SK-N-SH (cell line): ENCODE measurements at regions not wholly inside any gene's neighbourhood (a gene's known extent, or its start where the extent isn't known, plus 50 kb on each side); places are given as distances from the start of the nearest gene placed in this dataset.

Source experiments
- CTCF ChIA-PET: fragments of 300-600, 350-600 bp; formaldehyde crosslinking; extraction: SDS; loops from one replicate; lab custom pipeline; 2021; lab: Yijun Ruan, JAX
- POLR2A ChIA-PET: fragments of 350-600 bp; sonication (Branson Sonifier 250); formaldehyde crosslinking; extraction: SDS; loops from one replicate; lab custom pipeline; 2020; ENCODE audit warnings: antibody characterized with exemption, inconsistent platforms; lab: Yijun Ruan, JAX
- DNase-seq: peaks from one replicate; pipeline ENCODE4 v3.0.0; 2012
- H2AFZ ChIP-seq: fragments of 200-600 bp; sonication (generic); 2 replicates; pipeline ENCODE4 v1.8.1; 2016; ENCODE audit warnings: antibody characterized with exemption, mild to moderate bottlenecking, low read depth
- H3F3A ChIP-seq: fragments of 200-600 bp; sonication (generic); replicated peaks from 2 replicates; pipeline ENCODE3; 2016; ENCODE audit warnings: antibody characterized with exemption, mild to moderate bottlenecking; ENCODE audit not compliant: insufficient read depth
- H3K27ac ChIP-seq, 2 experiments: fragments of 200-500 bp in 1 of 2; fragments of 200-600 bp in 1 of 2; sonication (Bioruptor generic) in 1 of 2; sonication (generic), shearing (Covaris generic) in 1 of 2; 2 replicates each; pipeline versions ENCODE4 v1.5.1 to v1.6.1; 2014 to 2016; ENCODE audit warnings: low read depth in 2 of 2, inconsistent platforms in 1 of 2, low read length in 1 of 2, mild to moderate bottlenecking in 1 of 2, mixed read lengths in 1 of 2
- H3K27me3 ChIP-seq: fragments of 200-600 bp; sonication (generic), shearing (Covaris generic); 2 replicates; pipeline ENCODE4 v1.6.1; 2016; ENCODE audit warnings: mixed run types; ENCODE audit not compliant: insufficient read depth
- H3K36me3 ChIP-seq, 2 experiments: fragments of 200-500 bp in 1 of 2; fragments of 200-600 bp in 1 of 2; sonication (Bioruptor generic) in 1 of 2; sonication (generic) in 1 of 2; replicated peaks in 1 of 2; 2 replicates each; pipeline versions ENCODE3 to v1.5.1; 2014 to 2016; ENCODE audit warnings: low read length in 1 of 2, mild to moderate bottlenecking in 1 of 2; ENCODE audit not compliant: insufficient read depth in 2 of 2, control insufficient read depth in 1 of 2
- H3K4me1 ChIP-seq, 2 experiments: fragments of 200-500 bp in 1 of 2; fragments of 200-600 bp in 1 of 2; sonication (Bioruptor generic) in 1 of 2; sonication (generic), shearing (Covaris generic) in 1 of 2; 2 replicates each; pipeline versions ENCODE4 v1.5.1 to v1.6.1; 2014 to 2016; ENCODE audit warnings: low read depth in 1 of 2, low read length in 1 of 2, mixed run types in 1 of 2; ENCODE audit not compliant: insufficient read depth in 2 of 2, control insufficient read depth in 1 of 2
- H3K4me2 ChIP-seq: fragments of 200-600 bp; sonication (generic), shearing (Covaris generic); 2 replicates; pipeline ENCODE4 v1.6.1; 2017; ENCODE audit warnings: mixed run types
- H3K4me3 ChIP-seq, 2 experiments: fragments of 200-500 bp in 1 of 2; fragments of 200-600 bp in 1 of 2; sonication (Bioruptor generic) in 1 of 2; sonication (generic), shearing (Covaris generic) in 1 of 2; 2 replicates each; pipeline versions ENCODE4 v1.5.1 to v1.8.1; 2014 to 2016; ENCODE audit warnings: low read depth in 2 of 2, inconsistent platforms in 1 of 2, low read length in 1 of 2, mild to moderate bottlenecking in 1 of 2, mixed read lengths in 1 of 2, moderate library complexity in 1 of 2
- H3K79me2 ChIP-seq: fragments of 200-600 bp; sonication (generic); 2 replicates; pipeline ENCODE4 v1.8.1; 2017; ENCODE audit warnings: mild to moderate bottlenecking; ENCODE audit not compliant: insufficient read depth
- H3K9ac ChIP-seq: fragments of 200-600 bp; sonication (generic); 2 replicates; pipeline ENCODE4 v1.6.1; 2017; ENCODE audit warnings: mixed run types
- H3K9me2 ChIP-seq: fragments of 200-600 bp; sonication (generic); 2 replicates; pipeline ENCODE4 v1.6.1; 2017; ENCODE audit warnings: mixed run types
- H3K9me3 ChIP-seq: fragments of 200-600 bp; sonication (generic); 2 replicates; pipeline ENCODE4 v1.6.1; 2017; ENCODE audit warnings: mixed run types, mild to moderate bottlenecking, moderate library complexity
- H4K20me1 ChIP-seq: fragments of 200-600 bp; sonication (generic); 2 replicates; pipeline ENCODE4 v1.6.1; 2017; ENCODE audit warnings: mild to moderate bottlenecking, mixed run types; ENCODE audit not compliant: insufficient read depth
- EZH2phosphoT487 ChIP-seq: fragments of 200-600 bp; sonication (generic); IDR thresholded peaks from 2 replicates; pipeline ENCODE4 v1.6.1; 2017; ENCODE audit warnings: low read depth, mixed run types, mild to moderate bottlenecking, antibody characterized with exemption, moderate library complexity, borderline replicate concordance
- FOSL2 ChIP-seq: IDR thresholded peaks from 2 replicates; pipeline ENCODE4 v1.4.0; 2012; ENCODE audit warnings: low read depth, mild to moderate bottlenecking, moderate library complexity, borderline replicate concordance
- FOXJ3 ChIP-seq: sonication (generic); formaldehyde crosslinking; IDR thresholded peaks from 2 replicates; pipeline ENCODE4 v1.5.1; 2020; ENCODE audit warnings: mild to moderate bottlenecking, missing genetic modification reagents
- FOXM1 ChIP-seq: IDR thresholded peaks from 2 replicates; pipeline ENCODE4 v1.4.0; 2012; ENCODE audit warnings: low read depth, mild to moderate bottlenecking
- GABPA ChIP-seq: IDR thresholded peaks from 2 replicates; pipeline ENCODE4 v1.4.0; 2012; ENCODE audit warnings: low read depth, mild to moderate bottlenecking
- GATA2 ChIP-seq: sonication (generic); formaldehyde crosslinking; IDR thresholded peaks from 2 replicates; pipeline ENCODE4 v1.5.0; 2020; ENCODE audit warnings: mild to moderate bottlenecking, missing genetic modification reagents
- MXI1 ChIP-seq: IDR thresholded peaks from 2 replicates; pipeline ENCODE4 v1.6.1; 2012; ENCODE audit warnings: mild to moderate bottlenecking, low read depth, low read length, improper control_type of control experiment
- NFIC ChIP-seq: IDR thresholded peaks from 2 replicates; pipeline ENCODE4 v1.4.0; 2012; ENCODE audit warnings: borderline replicate concordance
- REST ChIP-seq: IDR thresholded peaks from 2 replicates; pipeline ENCODE4 v1.6.1; 2012; ENCODE audit warnings: mild to moderate bottlenecking, low read depth, low read length, moderate library complexity
- RFX5 ChIP-seq: IDR thresholded peaks from 2 replicates; pipeline ENCODE4 v1.6.1; 2012; ENCODE audit warnings: mild to moderate bottlenecking, improper control_type of control experiment, low read length
- TAF1 ChIP-seq: IDR thresholded peaks from 2 replicates; pipeline ENCODE4 v1.6.1; 2012; ENCODE audit warnings: low read depth, mild to moderate bottlenecking, low read length, moderate library complexity, borderline replicate concordance
- ZBTB33 ChIP-seq: IDR thresholded peaks from 2 replicates; pipeline ENCODE4 v1.4.0; 2012; ENCODE audit warnings: low read depth, borderline replicate concordance
- WGBS: methylation state at CpG from one replicate; pipeline ENCODE4 v1.1.6; 2017; ENCODE audit warnings: low lambda C conversion rate; 5-methylcytosine and 5-hydroxymethylcytosine counted together
- TF ChIP-seq, protein P1 (sequence below): IDR thresholded peaks from 2 replicates; pipeline ENCODE4; 2012

DNA sequence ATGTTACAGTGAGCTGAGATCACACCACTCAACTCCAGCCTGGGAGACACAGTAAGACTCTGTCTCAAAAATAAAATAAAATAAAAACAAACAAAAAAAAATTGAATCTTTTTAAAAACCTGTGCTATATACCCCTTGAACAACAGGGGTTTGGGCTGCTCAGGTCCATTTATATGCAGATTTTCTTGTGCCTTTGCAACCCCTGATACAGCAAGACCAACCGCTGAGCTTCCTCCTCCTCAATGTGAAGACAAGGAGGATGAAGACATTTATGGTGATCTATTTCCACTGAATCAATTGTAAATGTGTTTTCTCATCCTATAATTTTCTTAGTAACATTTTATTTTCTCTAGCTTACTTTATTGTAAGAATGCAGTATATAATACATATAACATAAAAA lies 831.0 kb upstream of the ARPP21 start:
- no peak overlapping the region for H3K9ac ChIP-seq
- H3K27me3 ChIP-seq, result no peaks in the 10 kb centered on the region
- WGBS, result 44% methylated on average over 1 of the region's 1 CpG
- no peak overlapping the region for H2AFZ ChIP-seq
- no peaks in the 10 kb centered on the region for H3F3A ChIP-seq
- no peaks in the 10 kb centered on the region for H3K36me3 ChIP-seq
- ChIA-PET CTCF (no interaction called here), POLR2A (no interaction called here)
- H3K27ac ChIP-seq, result no peak overlapping the region
- DNase-seq, result no peak
- no peak for TF ChIP-seq FOXJ3
- no peak for TF ChIP-seq GABPA
- TF ChIP-seq ZBTB33, result no peak
- no peak for TF ChIP-seq MXI1
- TF ChIP-seq, protein P1, sequence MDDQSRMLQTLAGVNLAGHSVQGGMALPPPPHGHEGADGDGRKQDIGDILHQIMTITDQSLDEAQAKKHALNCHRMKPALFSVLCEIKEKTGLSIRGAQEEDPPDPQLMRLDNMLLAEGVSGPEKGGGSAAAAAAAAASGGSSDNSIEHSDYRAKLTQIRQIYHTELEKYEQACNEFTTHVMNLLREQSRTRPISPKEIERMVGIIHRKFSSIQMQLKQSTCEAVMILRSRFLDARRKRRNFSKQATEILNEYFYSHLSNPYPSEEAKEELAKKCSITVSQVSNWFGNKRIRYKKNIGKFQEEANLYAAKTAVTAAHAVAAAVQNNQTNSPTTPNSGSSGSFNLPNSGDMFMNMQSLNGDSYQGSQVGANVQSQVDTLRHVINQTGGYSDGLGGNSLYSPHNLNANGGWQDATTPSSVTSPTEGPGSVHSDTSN, result no peak
- no peak for TF ChIP-seq REST
- TF ChIP-seq FOXM1, result no peak
- no peak for TF ChIP-seq GATA2 (CRISPR knock-in tag)
- no peak for TF ChIP-seq TAF1
- no peak for TF ChIP-seq NFIC
- TF ChIP-seq EZH2phosphoT487, result no peak
- no peak for TF ChIP-seq RFX5
- no peak for TF ChIP-seq FOSL2
- no peaks in the 10 kb centered on the region for H3K9me2 ChIP-seq
- no peak overlapping the region for H3K4me3 ChIP-seq
- H3K79me2 ChIP-seq, result no peaks in the 10 kb centered on the region
- no peaks in the 10 kb centered on the region for H4K20me1 ChIP-seq
- no peaks in the 10 kb centered on the region for H3K4me1 ChIP-seq
- no peaks in the 10 kb centered on the region for H3K9me3 ChIP-seq
- H3K4me2 ChIP-seq, result no peak overlapping the region
